HepG2 (cell line): ENCODE measurements at regions not wholly inside any gene's neighbourhood (a gene's known extent, or its start where the extent isn't known, plus 50 kb on each side); places are given as distances from the start of the nearest gene placed in this dataset.
A peak's percentile ranks its signal among the peaks of the same experiment; 100 is the strongest.
"Not testable (repeated sequence)": the region's sequence is repeated elsewhere in the genome, so short reads cannot be mapped to it uniquely, and the experiment has no call there.

Experiments
- ATAC-seq: fragments of 200-7000 bp; cut with Tn5 transposase; 3 replicates; pipeline ENCODE4 v1.9.1; 2020; ENCODE audit warnings: mild to moderate bottlenecking, moderate library complexity
- BruUV-seq: library from RNA; stranded (reverse); fragments of 400-500 nt; replicated peaks from 2 replicates; lab custom pipeline; 2021; lab: Mats Ljungman, UMichigan
- CTCF ChIA-PET: fragments of 300-600 bp; formaldehyde crosslinking; extraction: SDS; loops from one replicate; lab custom pipeline; 2021; ENCODE audit warnings: low total read pairs, inconsistent platforms, low intra/inter-chr PET ratio; lab: Yijun Ruan, JAX
- POLR2A ChIA-PET: fragments of 350-600 bp; sonication (Branson Sonifier 250); formaldehyde crosslinking; loops from one replicate; lab custom pipeline; 2020; ENCODE audit warnings: antibody characterized with exemption, inconsistent platforms; lab: Yijun Ruan, JAX
- DNase-seq: peaks from one replicate; pipeline ENCODE4 v3.0.0-alpha.2; 2015; ENCODE audit warnings: low spot score
- FAIRE-seq: peaks from 3 replicates; lab custom pipeline; 2011; peaks lifted over from hg19 to GRCh38; lab: Jason Lieb, UNC
- H2AFZ ChIP-seq: one replicate; pipeline ENCODE4 v1.6.1; 2011; ENCODE audit warnings: low read length, inconsistent platforms
- H3K27ac ChIP-seq: fragments of 300-600 bp; 3 replicates; pipeline ENCODE4 v1.8.0; 2011; ENCODE audit warnings: mixed run types, mild to moderate bottlenecking, mixed read lengths, low read length, inconsistent platforms; ENCODE audit not compliant: insufficient read depth; ENCODE audit errors: extremely low read length
- H3K27me3 ChIP-seq, 2 experiments: fragments of 200-600 bp in 1 of 2; 2 replicates in 1 of 2; 3 replicates in 1 of 2; pipeline versions ENCODE4 v1.6.0 to v1.8.0; 2011; ENCODE audit warnings: low read length in 2 of 2, mild to moderate bottlenecking in 2 of 2, moderate library complexity in 2 of 2, inconsistent platforms in 1 of 2; ENCODE audit not compliant: insufficient read depth in 2 of 2, control insufficient read depth in 1 of 2
- H3K36me3 ChIP-seq, 2 experiments: fragments of 200-600 bp in 1 of 2; replicated peaks in 1 of 2; 2 replicates in 1 of 2; 3 replicates in 1 of 2; pipeline versions ENCODE4 v1.5.1 to v1.8.0; 2011; ENCODE audit warnings: low read length in 2 of 2, inconsistent platforms in 1 of 2; ENCODE audit not compliant: insufficient read depth in 2 of 2, control insufficient read depth in 1 of 2
- H3K4me1 ChIP-seq: 2 replicates; pipeline ENCODE4 v1.5.1; 2012; ENCODE audit warnings: low read length, inconsistent platforms; ENCODE audit not compliant: insufficient read depth
- H3K4me2 ChIP-seq: 2 replicates; pipeline ENCODE4 v1.6.0; 2011; ENCODE audit warnings: low read depth, low read length, inconsistent platforms
- H3K4me3 ChIP-seq, 3 experiments: fragments of 200-600 bp in 1 of 3; sonication (generic), shearing (Covaris generic) in 1 of 3; replicated peaks in 1 of 3; 2 replicates each; pipeline ENCODE4 v1.5.1; 2011 to 2016; ENCODE audit warnings: low read length in 3 of 3, inconsistent platforms in 2 of 3, low read depth in 2 of 3, mild to moderate bottlenecking in 2 of 3, control low read depth in 1 of 3, mixed read lengths in 1 of 3; ENCODE audit not compliant: insufficient read depth in 1 of 3
- H3K79me2 ChIP-seq: one replicate; pipeline ENCODE4 v1.6.1; 2011; ENCODE audit warnings: low read length, inconsistent platforms; ENCODE audit not compliant: insufficient read depth
- H3K9ac ChIP-seq: 2 replicates; pipeline ENCODE4 v1.6.0; 2011; ENCODE audit warnings: mild to moderate bottlenecking, low read depth, low read length, inconsistent platforms; ENCODE audit not compliant: insufficient read depth
- H3K9me3 ChIP-seq: 2 replicates; pipeline ENCODE4 v1.5.1; 2012; ENCODE audit warnings: mild to moderate bottlenecking, low read length
- H4K20me1 ChIP-seq: 2 replicates; pipeline ENCODE4 v1.6.0; 2011; ENCODE audit warnings: inconsistent platforms, mild to moderate bottlenecking, low read length, moderate library complexity; ENCODE audit not compliant: insufficient read depth
- HOXA9 ChIP-seq: sonication (generic); formaldehyde crosslinking; IDR thresholded peaks from 2 replicates; pipeline ENCODE4 v1.8.1; 2022; ENCODE audit warnings: missing genetic modification reagents, mild to moderate bottlenecking, moderate library complexity, borderline replicate concordance
- MNT ChIP-seq: fragments of 450-650 bp; IDR thresholded peaks from 2 replicates; pipeline ENCODE4 v1.6.1; 2016
- RBM22 ChIP-seq: fragments of 200-400 bp; formaldehyde crosslinking; optimal IDR thresholded peaks from 2 replicates; pipeline ENCODE3; 2017; ENCODE audit warnings: mild to moderate bottlenecking, low read length, moderate library complexity
- WGBS: methylation state at CpG from one replicate; pipeline ENCODE4 v1.1.6; 2017; ENCODE audit warnings: low lambda C conversion rate; 5-methylcytosine and 5-hydroxymethylcytosine counted together
- in situ Hi-C: cut with HindIII; loops from 2 replicates; pipeline ENCODE4 v1.10.0; 2017; ENCODE audit warnings: low pct_unique_long_range_greater_than_20kb; ENCODE audit not compliant: extremely low pct_ligation_motif_present
- intact Hi-C: fragments of 100-400 bp; cut with micrococcal nuclease; formaldehyde crosslinking; loops from one replicate; pipeline ENCODE4 v1.10.0; 2022; ENCODE audit not compliant: unreplicated experiment

DNA sequence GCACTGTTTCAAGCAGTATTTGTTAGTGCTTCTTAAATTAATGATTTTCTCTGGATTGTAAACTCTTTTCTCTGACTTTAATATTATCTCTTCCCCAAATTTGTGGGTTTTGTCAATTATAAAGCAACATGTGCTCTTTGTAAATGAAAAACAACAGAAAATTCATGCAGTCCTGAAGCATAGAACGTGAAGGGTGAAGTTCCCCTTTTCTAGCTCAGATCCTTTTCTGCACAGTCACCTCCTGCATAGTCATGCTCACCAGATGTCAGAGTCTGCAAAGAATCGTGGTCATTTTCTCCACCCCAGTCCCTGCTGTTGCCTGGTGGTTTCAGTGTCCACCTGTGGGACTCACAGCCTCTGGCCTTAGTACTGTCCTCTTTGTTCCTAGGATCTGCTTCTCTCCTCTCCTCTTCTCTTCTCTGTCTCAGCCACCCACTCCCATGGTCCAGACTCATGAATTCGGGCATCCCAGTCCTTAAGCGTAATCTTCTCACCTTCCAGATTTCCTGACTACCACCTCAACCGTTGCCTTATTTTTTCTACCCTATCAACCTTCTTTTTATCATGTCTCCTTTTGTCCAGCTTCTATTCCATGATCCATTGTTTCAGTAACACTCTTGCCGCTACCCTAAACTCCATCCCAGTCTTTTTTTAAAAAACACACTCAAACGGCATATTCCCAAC lies 229.1 kb downstream of the RTP5 start:
- H3K79me2 ChIP-seq: peaks cover 3% of the 10 kb centered on the region
- TF ChIP-seq MNT (no peak), RBM22 (peak; percentile 42), HOXA9 (CRISPR knock-in tag) (no peak)
- H3K4me1 ChIP-seq: no peaks in the 10 kb centered on the region
- no peak overlapping the region for H3K4me3 ChIP-seq
- no peaks in the 10 kb centered on the region for H3K27me3 ChIP-seq
- no peaks in the 10 kb centered on the region for H4K20me1 ChIP-seq
- 87% methylated on average over 7 of the region's 7 CpGs for WGBS
- CTCF ChIA-PET: no interaction called here
- FAIRE-seq: no peak
- POLR2A ChIA-PET: no interaction called here
- H3K4me2 ChIP-seq: no peak overlapping the region
- H3K9ac ChIP-seq: no peak overlapping the region
- in situ Hi-C loops (no loop called here), intact Hi-C loops (no loop called here)
- no TSS peak for BruUV-seq
- peaks cover 19 to 70% of the 10 kb centered on the region in 2 experiments for H3K36me3 ChIP-seq
- H3K27ac ChIP-seq: no peak overlapping the region
- DNase-seq: no peak
- no peaks in the 10 kb centered on the region for H3K9me3 ChIP-seq
- no peak for ATAC-seq
- H2AFZ ChIP-seq: no peak overlapping the region

DNA sequence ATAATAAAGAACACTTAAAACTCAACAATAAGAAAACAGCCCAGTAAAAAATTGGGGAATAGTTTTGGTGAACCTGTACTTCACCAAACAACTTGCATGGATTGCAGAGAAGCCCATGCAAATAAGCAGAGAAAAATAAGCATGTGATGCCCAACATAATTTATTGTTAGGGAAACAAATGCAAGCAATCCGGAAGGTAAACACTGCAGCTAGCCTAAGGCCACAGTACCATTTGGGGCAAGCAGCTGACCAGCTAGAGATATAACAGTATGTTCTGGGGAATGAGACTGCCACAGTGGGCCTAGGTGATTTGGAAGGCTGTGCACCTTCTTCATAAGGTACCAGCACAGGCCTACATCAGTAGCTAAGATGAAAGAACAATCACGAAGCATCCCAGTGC lies 233.6 kb downstream of the RTP5 start:
- H3K4me2 ChIP-seq, POLR2A ChIA-PET, H3K27ac ChIP-seq, ATAC-seq, H3K4me1 ChIP-seq, DNase-seq, intact Hi-C loops, BruUV-seq, in situ Hi-C loops, H3K4me3 ChIP-seq, CTCF ChIA-PET, H4K20me1 ChIP-seq, H3K79me2 ChIP-seq, H3K27me3 ChIP-seq, H3K9me3 ChIP-seq, H2AFZ ChIP-seq, FAIRE-seq, H3K9ac ChIP-seq: not testable (repeated sequence)
- 91% methylated on average over 2 of the region's 2 CpGs for WGBS
- peaks cover 12 to 44% of the 10 kb centered on the region in 2 experiments; a peak in 4 of 5 replicates for H3K36me3 ChIP-seq

DNA sequence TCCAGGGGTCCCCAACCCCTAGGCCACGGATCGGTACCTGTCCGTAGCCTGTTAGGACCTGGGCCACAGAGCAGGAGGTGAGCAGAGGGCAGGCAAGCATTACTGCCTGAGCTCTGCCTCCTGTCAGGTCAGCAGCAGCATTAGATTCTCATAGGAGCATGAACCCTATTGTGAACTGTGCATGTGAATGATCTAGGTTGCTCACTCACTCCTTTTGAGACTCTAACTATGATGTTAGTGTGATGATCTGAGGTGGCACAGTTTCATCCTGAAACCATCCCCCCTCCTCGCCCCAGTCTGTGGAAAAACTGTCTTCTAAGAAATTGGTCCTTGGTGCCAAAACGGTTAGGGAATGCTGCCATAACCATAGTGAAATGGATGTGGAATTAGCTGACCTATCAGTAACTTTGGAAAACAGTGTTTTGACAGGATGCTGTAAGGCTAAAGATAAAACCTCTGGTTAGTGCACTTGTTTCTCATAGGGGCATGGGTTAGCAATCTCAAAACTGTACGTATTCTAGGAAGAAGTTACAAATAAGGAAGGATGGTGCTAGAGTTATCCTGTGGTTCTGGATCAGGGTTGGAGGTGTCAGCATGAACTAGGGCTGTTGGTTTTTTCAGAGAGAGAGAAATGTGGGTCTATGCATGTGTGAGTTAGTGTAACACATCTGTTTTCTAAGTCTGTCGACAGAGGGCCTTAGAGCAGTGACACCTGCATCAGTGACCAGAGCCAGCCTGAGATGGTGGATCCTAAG lies 234.8 kb downstream of the RTP5 start:
- ATAC-seq, intact Hi-C loops, CTCF ChIA-PET, BruUV-seq, H3K27me3 ChIP-seq, H2AFZ ChIP-seq, FAIRE-seq, H3K79me2 ChIP-seq, H3K4me1 ChIP-seq, H3K4me3 ChIP-seq, H3K9ac ChIP-seq, H3K4me2 ChIP-seq, H4K20me1 ChIP-seq, in situ Hi-C loops, DNase-seq, H3K27ac ChIP-seq, POLR2A ChIA-PET, H3K9me3 ChIP-seq: not testable (repeated sequence)
- WGBS: 97% methylated on average over 7 of the region's 7 CpGs
- peaks cover 7 to 31% of the 10 kb centered on the region in 2 experiments; a peak in 4 of 5 replicates for H3K36me3 ChIP-seq
